SK-N-SH treated with all-trans-retinoic acid at 6 μM for 48 hours (cell line): ENCODE measurements at regions not wholly inside any gene's neighbourhood (a gene's known extent, or its start where the extent isn't known, plus 50 kb on each side); places are given as distances from the start of the nearest gene placed in this dataset.

Experiments
- CSDC2 ChIP-seq: fragments of 250-450 bp; sonication (Bioruptor Pico); IDR thresholded peaks from 2 replicates; pipeline ENCODE4 v1.5.0; 2020; ENCODE audit warnings: mild to moderate bottlenecking, moderate library complexity
- ISL1 ChIP-seq: fragments of 250-450 bp; sonication (Bioruptor Pico); IDR thresholded peaks from 2 replicates; pipeline ENCODE4 v2.1.2; 2022; ENCODE audit warnings: mild to moderate bottlenecking, moderate library complexity
- SNAI2 ChIP-seq: fragments of 250-450 bp; sonication (Bioruptor Pico); IDR thresholded peaks from 2 replicates; pipeline ENCODE4 v1.5.0; 2020; ENCODE audit warnings: mild to moderate bottlenecking, moderate library complexity
- TOX ChIP-seq: fragments of 250-450 bp; sonication (Bioruptor Pico); IDR thresholded peaks from 2 replicates; pipeline ENCODE4 v1.8.0; 2021; ENCODE audit warnings: mild to moderate bottlenecking, moderate library complexity, borderline replicate concordance
- ZNF565 ChIP-seq: fragments of 450-650 bp; formaldehyde crosslinking; conservative IDR thresholded peaks from 2 replicates; pipeline ENCODE4 v1.5.0; 2020; ENCODE audit warnings: low read depth, mild to moderate bottlenecking, moderate library complexity
- TF ChIP-seq, protein P1 (sequence below): fragments of 250-450 bp; sonication (Bioruptor Pico); IDR thresholded peaks from 2 replicates; pipeline ENCODE4 v1.8.0; 2020; ENCODE audit warnings: mild to moderate bottlenecking, moderate library complexity, borderline replicate concordance

DNA sequence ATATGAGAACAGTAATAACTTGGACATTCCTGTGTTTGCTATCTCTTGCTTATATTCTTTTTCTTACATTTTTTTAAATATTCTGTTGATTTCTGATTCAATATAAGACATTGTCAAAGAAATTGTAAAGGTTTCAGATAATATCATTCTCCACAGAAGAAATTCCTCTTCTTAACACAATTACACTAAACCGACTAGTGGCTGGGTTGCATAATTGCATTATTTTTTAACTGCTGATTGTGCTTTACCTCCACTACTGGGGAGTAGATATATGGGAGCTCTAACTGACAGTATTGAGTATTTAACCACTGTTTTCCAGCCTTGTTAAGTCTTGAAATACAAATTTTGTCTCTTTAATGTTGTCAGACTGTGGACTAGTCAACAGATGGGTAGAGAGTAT, 723.8 kb upstream of the EDIL3 start:
- TF ChIP-seq ZNF565 (CRISPR knock-in tag) (no peak), CSDC2 (CRISPR knock-in tag) (no peak), TOX (CRISPR knock-in tag) (no peak), ISL1 (CRISPR knock-in tag) (no peak), SNAI2 (no peak)
- TF ChIP-seq, protein P1, sequence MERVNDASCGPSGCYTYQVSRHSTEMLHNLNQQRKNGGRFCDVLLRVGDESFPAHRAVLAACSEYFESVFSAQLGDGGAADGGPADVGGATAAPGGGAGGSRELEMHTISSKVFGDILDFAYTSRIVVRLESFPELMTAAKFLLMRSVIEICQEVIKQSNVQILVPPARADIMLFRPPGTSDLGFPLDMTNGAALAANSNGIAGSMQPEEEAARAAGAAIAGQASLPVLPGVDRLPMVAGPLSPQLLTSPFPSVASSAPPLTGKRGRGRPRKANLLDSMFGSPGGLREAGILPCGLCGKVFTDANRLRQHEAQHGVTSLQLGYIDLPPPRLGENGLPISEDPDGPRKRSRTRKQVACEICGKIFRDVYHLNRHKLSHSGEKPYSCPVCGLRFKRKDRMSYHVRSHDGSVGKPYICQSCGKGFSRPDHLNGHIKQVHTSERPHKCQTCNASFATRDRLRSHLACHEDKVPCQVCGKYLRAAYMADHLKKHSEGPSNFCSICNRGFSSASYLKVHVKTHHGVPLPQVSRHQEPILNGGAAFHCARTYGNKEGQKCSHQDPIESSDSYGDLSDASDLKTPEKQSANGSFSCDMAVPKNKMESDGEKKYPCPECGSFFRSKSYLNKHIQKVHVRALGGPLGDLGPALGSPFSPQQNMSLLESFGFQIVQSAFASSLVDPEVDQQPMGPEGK, result no peak
